NCI-H1105 treated with DMSO at 0.1 percent for 48 hours (cell line): ENCODE measurements at regions not wholly inside any gene's neighbourhood (a gene's known extent, or its start where the extent isn't known, plus 50 kb on each side); places are given as distances from the start of the nearest gene placed in this dataset.

Experiments used
- DNase-seq: peaks from one replicate; lab custom pipeline; 2025; lab: John Stamatoyannopoulos, UW

GRCh38 chr3:135310317-135310716 is 515.3 kb downstream of the EPHB1 start:
- no peak for DNase-seq

GRCh38 chr3:135311699-135312098 is 516.6 kb downstream of the EPHB1 start:
- DNase-seq, result no peak

GRCh38 chr3:135314237-135314636 is 519.2 kb downstream of the EPHB1 start:
- DNase-seq, result no peak

- DNase-seq, result no peak
Observed at GRCh38 chr3:135324301-135324700, 529.2 kb downstream of the EPHB1 start.

GRCh38 chr3:135325096-135325495 is 530.0 kb downstream of the EPHB1 start:
- peak; percentile 94 for DNase-seq

- peak; percentile 89 for DNase-seq
Observed at GRCh38 chr3:135325726-135326235, 530.7 kb downstream of the EPHB1 start.

GRCh38 chr3:135326851-135327250 is 531.8 kb downstream of the EPHB1 start:
- no peak for DNase-seq

GRCh38 chr3:135328036-135328435 is 533.0 kb downstream of the EPHB1 start:
- no peak for DNase-seq

- peak; percentile 55 for DNase-seq
Observed at GRCh38 chr3:135329479-135329878, 534.4 kb downstream of the EPHB1 start.

GRCh38 chr3:135337192-135337591 is 542.1 kb downstream of the EPHB1 start:
- no peak for DNase-seq

GRCh38 chr3:135348690-135349089 is 553.6 kb downstream of the EPHB1 start:
- DNase-seq, result no peak

GRCh38 chr3:135349254-135349948 is 554.3 kb downstream of the EPHB1 start:
- no peak for DNase-seq

- DNase-seq, result no peak
Observed at GRCh38 chr3:135352213-135352612, 557.2 kb downstream of the EPHB1 start.

GRCh38 chr3:135362889-135363288 is 567.8 kb downstream of the EPHB1 start:
- no peak for DNase-seq

GRCh38 chr3:135364676-135365075 is 569.6 kb downstream of the EPHB1 start:
- DNase-seq, result no peak

GRCh38 chr3:135366816-135367215 is 571.8 kb downstream of the EPHB1 start:
- no peak for DNase-seq

GRCh38 chr3:135368316-135368715 is 573.3 kb downstream of the EPHB1 start:
- DNase-seq, result no peak

GRCh38 chr3:135368781-135369180 is 573.7 kb downstream of the EPHB1 start:
- DNase-seq, result no peak

- DNase-seq, result no peak
Observed at GRCh38 chr3:135374571-135374970, 579.5 kb downstream of the EPHB1 start.

- no peak for DNase-seq
Observed at GRCh38 chr3:135382188-135382587, 583.3 kb upstream of the PPP2R3A start.

- DNase-seq, result no peak
Observed at GRCh38 chr3:135382621-135383020, 582.9 kb upstream of the PPP2R3A start.

GRCh38 chr3:135383301-135383700 is 582.2 kb upstream of the PPP2R3A start:
- no peak for DNase-seq

GRCh38 chr3:135392151-135392550 is 573.4 kb upstream of the PPP2R3A start:
- no peak for DNase-seq

GRCh38 chr3:135393159-135393558 is 572.4 kb upstream of the PPP2R3A start:
- no peak for DNase-seq
